ENCODE measurements at regions not wholly inside any gene's neighbourhood (a gene's known extent, or its start where the extent isn't known, plus 50 kb on each side); places are given as distances from the start of the nearest gene placed in this dataset.

DNA sequence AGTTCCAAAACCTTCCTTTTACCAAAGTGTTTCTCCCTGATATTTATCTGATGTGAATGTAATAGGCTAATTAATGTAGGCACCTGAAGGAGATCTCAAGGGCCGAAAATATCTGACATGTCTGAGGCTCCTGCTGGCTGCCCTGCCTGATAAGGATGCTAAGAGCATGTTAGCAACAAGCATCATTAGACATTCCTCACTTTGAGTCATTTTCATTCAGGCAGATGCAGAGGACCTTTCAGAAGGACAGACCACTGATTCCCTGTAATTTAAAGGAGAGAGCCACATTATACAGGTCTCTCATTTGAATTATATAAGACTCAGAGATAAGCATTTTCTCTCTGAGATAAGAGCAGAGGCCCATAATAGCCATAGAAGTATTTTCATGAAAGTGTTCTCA lies 222.4 kb upstream of the NCKAP5 start:
- no peaks in the 10 kb centered on the region for H3K36me3 ChIP-seq (ENCODE audit: insufficient read depth, insufficient read length, low read length)
- no peaks in the 10 kb centered on the region for H3K27me3 ChIP-seq (ENCODE audit: insufficient read depth, insufficient read length)
- DNase-seq (ENCODE audit: low read depth, low spot score) = no peak
- no peaks in the 10 kb centered on the region for H3K4me1 ChIP-seq (ENCODE audit: insufficient read depth, insufficient read length)
- no peaks in the 10 kb centered on the region for H3K9me3 ChIP-seq (ENCODE audit: insufficient read depth, low read length)
- H3K4me3 ChIP-seq (ENCODE audit: insufficient read length, low read depth) = no peak overlapping the region
- no peak overlapping the region for H3K9ac ChIP-seq (ENCODE audit: insufficient read length, low read depth)
- TF ChIP-seq SUZ12 (IDR thresholded peaks at IDR 0.05; ENCODE audit: extremely low read depth, insufficient read depth, insufficient read length) (no peak), ZNF274 (IDR thresholded peaks at IDR 0.05; ENCODE audit: low read depth, low read length) (no peak), YY1 (IDR thresholded peaks at IDR 0.05; ENCODE audit: insufficient read depth, insufficient read length) (no peak)

GRCh38 chr2:133791191-133791590 lies 222.9 kb upstream of the NCKAP5 start:
- H3K9ac ChIP-seq (ENCODE audit: insufficient read length, low read depth) = no peak overlapping the region
- H3K4me1 ChIP-seq (ENCODE audit: insufficient read depth, insufficient read length) = no peaks in the 10 kb centered on the region

DNA sequence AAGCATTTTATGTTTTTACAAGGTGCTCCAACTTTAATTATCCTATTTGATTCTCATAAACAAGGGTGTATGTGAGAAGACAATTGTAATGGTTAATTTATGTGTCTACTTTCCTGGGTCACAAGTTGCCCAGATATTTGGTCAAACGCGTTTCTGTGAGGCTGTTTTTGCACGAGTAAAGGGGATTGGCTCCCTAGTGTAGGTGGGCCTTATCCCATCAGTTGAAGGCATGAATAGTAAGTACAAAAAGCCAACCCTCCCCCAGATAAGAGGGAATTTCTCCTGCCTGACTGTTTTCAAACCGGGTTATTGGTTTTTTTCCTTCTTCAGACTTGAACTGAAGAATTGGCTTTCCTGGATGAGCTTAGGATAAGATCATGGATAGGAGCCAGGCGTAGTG lies 224.0 kb upstream of the NCKAP5 start:
- Histone ChIP-seq H3K9me3 (ENCODE audit: insufficient read depth, low read length) (no peaks in the 10 kb centered on the region), H3K9ac (ENCODE audit: insufficient read length, low read depth) (no peak overlapping the region), H3K4me1 (ENCODE audit: insufficient read depth, insufficient read length) (no peaks in the 10 kb centered on the region), H3K4me3 (ENCODE audit: insufficient read length, low read depth) (no peak overlapping the region), H3K36me3 (ENCODE audit: insufficient read depth, insufficient read length, low read length) (no peaks in the 10 kb centered on the region), H3K27me3 (ENCODE audit: insufficient read depth, insufficient read length) (no peaks in the 10 kb centered on the region)
- DNase-seq (ENCODE audit: low read depth, low spot score) = no peak
- no peak for TF ChIP-seq ZNF274 (IDR thresholded peaks at IDR 0.05; ENCODE audit: low read depth, low read length)
- no peak for TF ChIP-seq SUZ12 (IDR thresholded peaks at IDR 0.05; ENCODE audit: extremely low read depth, insufficient read depth, insufficient read length)
- TF ChIP-seq YY1 (IDR thresholded peaks at IDR 0.05; ENCODE audit: insufficient read depth, insufficient read length) = no peak

More at GRCh38 chr2:133791191-133791590, 222.9 kb upstream of the NCKAP5 start:
- no peak overlapping the region for H3K4me3 ChIP-seq (ENCODE audit: insufficient read length, low read depth)
- H3K9me3 ChIP-seq (ENCODE audit: insufficient read depth, low read length) = no peaks in the 10 kb centered on the region
- H3K27me3 ChIP-seq (ENCODE audit: insufficient read depth, insufficient read length) = no peaks in the 10 kb centered on the region
- TF ChIP-seq YY1 (IDR thresholded peaks at IDR 0.05; ENCODE audit: insufficient read depth, insufficient read length) (no peak), SUZ12 (IDR thresholded peaks at IDR 0.05; ENCODE audit: extremely low read depth, insufficient read depth, insufficient read length) (no peak), ZNF274 (IDR thresholded peaks at IDR 0.05; ENCODE audit: low read depth, low read length) (no peak)
- no peak for DNase-seq (ENCODE audit: low read depth, low spot score)
- H3K36me3 ChIP-seq (ENCODE audit: insufficient read depth, insufficient read length, low read length) = no peaks in the 10 kb centered on the region

DNA sequence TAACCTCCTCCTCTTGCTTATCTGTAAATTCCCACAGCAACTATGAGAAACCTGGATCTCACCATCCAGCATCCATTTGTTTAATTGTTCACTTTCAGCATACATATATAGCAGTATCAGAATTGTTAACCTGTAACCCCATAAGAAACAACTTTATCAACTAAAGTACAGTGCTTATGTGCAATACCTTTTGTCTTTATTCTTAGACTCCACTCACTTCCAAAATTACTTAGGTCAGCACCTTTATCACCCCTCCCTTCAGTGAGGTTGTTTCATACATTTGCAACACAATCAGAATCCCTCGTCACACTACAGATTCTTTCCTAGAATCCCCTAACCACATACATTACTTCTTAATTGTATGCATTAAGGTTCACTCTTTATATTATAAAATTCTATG lies 225.9 kb upstream of the NCKAP5 start:
- TF ChIP-seq SUZ12 (IDR thresholded peaks at IDR 0.05; ENCODE audit: extremely low read depth, insufficient read depth, insufficient read length) (no peak), ZNF274 (IDR thresholded peaks at IDR 0.05; ENCODE audit: low read depth, low read length) (no peak), YY1 (IDR thresholded peaks at IDR 0.05; ENCODE audit: insufficient read depth, insufficient read length) (no peak)
- H3K36me3 ChIP-seq (ENCODE audit: insufficient read depth, insufficient read length, low read length) = no peaks in the 10 kb centered on the region
- no peaks in the 10 kb centered on the region for H3K27me3 ChIP-seq (ENCODE audit: insufficient read depth, insufficient read length)
- H3K4me1 ChIP-seq (ENCODE audit: insufficient read depth, insufficient read length) = no peaks in the 10 kb centered on the region
- no peaks in the 10 kb centered on the region for H3K9me3 ChIP-seq (ENCODE audit: insufficient read depth, low read length)
- DNase-seq (ENCODE audit: low read depth, low spot score) = no peak
- no peak overlapping the region for H3K4me3 ChIP-seq (ENCODE audit: insufficient read length, low read depth)
- H3K9ac ChIP-seq (ENCODE audit: insufficient read length, low read depth) = no peak overlapping the region

DNA sequence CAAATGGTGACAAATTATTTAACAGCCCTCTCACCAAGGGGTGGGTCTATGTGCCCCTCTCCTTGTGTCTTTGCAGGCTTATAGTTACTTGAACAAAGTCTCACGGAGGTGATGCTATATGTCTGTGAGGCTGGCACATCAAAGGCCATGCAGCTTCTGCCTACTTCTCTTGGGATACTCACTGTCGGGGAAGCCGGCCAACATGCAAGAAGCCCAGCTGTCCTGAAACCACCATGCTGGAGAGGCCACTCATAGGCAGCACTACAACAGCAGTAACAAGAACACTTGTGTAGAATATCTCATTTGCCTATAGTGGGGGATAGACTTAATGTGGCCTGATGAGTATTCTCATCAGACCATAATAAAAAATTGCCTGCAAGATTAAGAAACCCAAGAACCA lies 233.7 kb upstream of the NCKAP5 start:
- H3K9ac ChIP-seq (ENCODE audit: insufficient read length, low read depth) = no peak overlapping the region
- H3K27me3 ChIP-seq (ENCODE audit: insufficient read depth, insufficient read length) = no peaks in the 10 kb centered on the region
- H3K4me3 ChIP-seq (ENCODE audit: insufficient read length, low read depth) = no peak overlapping the region
- H3K9me3 ChIP-seq (ENCODE audit: insufficient read depth, low read length) = no peaks in the 10 kb centered on the region
- TF ChIP-seq ZNF274 (IDR thresholded peaks at IDR 0.05; ENCODE audit: low read depth, low read length) (no peak), SUZ12 (IDR thresholded peaks at IDR 0.05; ENCODE audit: extremely low read depth, insufficient read depth, insufficient read length) (no peak), YY1 (IDR thresholded peaks at IDR 0.05; ENCODE audit: insufficient read depth, insufficient read length) (no peak)
- no peaks in the 10 kb centered on the region for H3K36me3 ChIP-seq (ENCODE audit: insufficient read depth, insufficient read length, low read length)
- H3K4me1 ChIP-seq (ENCODE audit: insufficient read depth, insufficient read length) = no peaks in the 10 kb centered on the region
- DNase-seq (ENCODE audit: low read depth, low spot score) = no peak

DNA sequence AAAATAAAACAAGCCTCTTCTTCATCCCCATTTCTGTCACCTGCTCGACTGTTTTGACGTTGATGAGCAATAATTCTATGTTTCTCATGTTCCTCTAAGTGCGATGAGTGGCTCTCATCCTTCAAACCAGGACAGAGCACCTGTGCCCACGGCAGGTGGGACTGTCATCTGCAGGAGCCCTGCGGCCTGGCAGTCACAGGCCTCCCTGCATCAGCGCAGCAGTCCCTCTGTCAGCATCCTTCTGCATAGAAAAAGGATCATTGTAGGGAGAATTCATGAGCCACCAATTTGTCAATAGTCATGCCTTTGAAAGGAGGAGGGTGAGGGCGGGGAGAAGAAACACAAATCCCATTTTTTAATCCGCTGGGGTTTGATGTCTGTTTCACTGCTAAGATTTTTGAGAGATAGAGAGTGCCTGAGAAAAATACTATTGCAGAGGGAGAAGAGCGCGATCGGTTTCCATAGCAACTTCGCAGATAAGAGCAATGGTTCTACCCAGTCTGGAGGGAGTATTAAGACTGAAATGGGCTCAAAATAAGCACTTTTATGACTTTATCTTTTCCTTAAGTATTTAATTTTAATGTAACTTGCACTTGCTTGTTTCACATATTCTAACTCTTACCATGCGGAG lies 234.3 kb upstream of the NCKAP5 start:
- H3K9ac ChIP-seq (ENCODE audit: insufficient read length, low read depth) = no peak overlapping the region

GRCh38 chr2:133806564-133806963 lies 238.3 kb upstream of the NCKAP5 start:
- Histone ChIP-seq H3K4me3 (ENCODE audit: insufficient read length, low read depth) (no peak overlapping the region), H3K36me3 (ENCODE audit: insufficient read depth, insufficient read length, low read length) (no peaks in the 10 kb centered on the region), H3K4me1 (ENCODE audit: insufficient read depth, insufficient read length) (no peaks in the 10 kb centered on the region), H3K9ac (ENCODE audit: insufficient read length, low read depth) (no peak overlapping the region), H3K9me3 (ENCODE audit: insufficient read depth, low read length) (no peaks in the 10 kb centered on the region), H3K27me3 (ENCODE audit: insufficient read depth, insufficient read length) (no peaks in the 10 kb centered on the region)
- TF ChIP-seq ZNF274 (IDR thresholded peaks at IDR 0.05; ENCODE audit: low read depth, low read length) (no peak), SUZ12 (IDR thresholded peaks at IDR 0.05; ENCODE audit: extremely low read depth, insufficient read depth, insufficient read length) (no peak), YY1 (IDR thresholded peaks at IDR 0.05; ENCODE audit: insufficient read depth, insufficient read length) (no peak)
- no peak for DNase-seq (ENCODE audit: low read depth, low spot score)

More for the DNA sequence above, 234.3 kb upstream of the NCKAP5 start:
- TF ChIP-seq ZNF274 (IDR thresholded peaks at IDR 0.05; ENCODE audit: low read depth, low read length) (no peak), YY1 (IDR thresholded peaks at IDR 0.05; ENCODE audit: insufficient read depth, insufficient read length) (no peak), SUZ12 (IDR thresholded peaks at IDR 0.05; ENCODE audit: extremely low read depth, insufficient read depth, insufficient read length) (no peak)
- Histone ChIP-seq H3K9me3 (ENCODE audit: insufficient read depth, low read length) (no peaks in the 10 kb centered on the region), H3K36me3 (ENCODE audit: insufficient read depth, insufficient read length, low read length) (no peaks in the 10 kb centered on the region), H3K4me1 (ENCODE audit: insufficient read depth, insufficient read length) (no peaks in the 10 kb centered on the region), H3K4me3 (ENCODE audit: insufficient read length, low read depth) (no peak overlapping the region), H3K27me3 (ENCODE audit: insufficient read depth, insufficient read length) (no peaks in the 10 kb centered on the region)
- DNase-seq (ENCODE audit: low read depth, low spot score) = no peak
